ENCODE measurements at regions not wholly inside any gene's neighbourhood (a gene's known extent, or its start where the extent isn't known, plus 50 kb on each side); places are given as distances from the start of the nearest gene placed in this dataset.

DNA sequence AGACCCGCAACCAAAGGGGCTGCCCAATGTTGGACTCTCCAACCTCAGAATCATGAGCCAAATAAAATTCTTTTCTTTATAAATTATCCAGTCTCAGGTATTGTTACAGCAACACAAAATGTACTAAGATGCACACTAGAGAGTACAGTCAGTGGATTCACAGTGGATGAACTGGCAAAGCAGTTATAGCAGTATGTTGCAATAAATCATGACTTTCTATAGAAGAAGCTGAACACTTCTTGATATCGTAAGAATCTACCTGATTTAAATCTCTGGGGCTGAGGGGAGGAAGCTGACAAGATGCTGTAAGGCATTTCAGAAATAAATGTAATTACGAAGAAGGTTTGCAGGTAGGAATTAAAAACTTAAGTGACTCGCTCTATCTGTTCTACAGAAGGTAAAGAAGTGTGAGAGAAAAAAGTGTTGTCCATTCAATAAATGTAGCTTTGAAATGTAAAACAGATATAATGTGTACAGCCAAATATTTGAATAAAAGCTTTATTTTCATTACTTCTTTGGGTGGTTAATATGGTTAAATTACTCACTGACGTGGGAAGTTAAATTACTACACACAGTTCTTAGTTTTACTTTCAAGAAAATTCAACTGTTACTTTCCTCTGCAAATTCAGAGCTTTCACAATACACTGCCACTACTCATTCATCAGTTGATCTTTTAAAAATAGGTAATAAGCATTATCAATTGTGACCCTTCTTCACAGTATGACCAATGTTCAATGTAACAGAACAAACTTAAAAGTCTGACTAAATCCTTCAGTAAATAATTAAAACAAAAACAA lies 439.1 kb downstream of the SHQ1 start (continued):
- TF ChIP-seq SIRT6 (IDR thresholded peaks at IDR 0.05; ENCODE audit: low read length) (no peak), SP1 (IDR thresholded peaks at IDR 0.05; ENCODE audit: low read depth, low read length) (no peak)

Measured in H1 (cell line).